ENCODE measurements at regions not wholly inside any gene's neighbourhood (a gene's known extent, or its start where the extent isn't known, plus 50 kb on each side); places are given as distances from the start of the nearest gene placed in this dataset.
"Not testable (repeated sequence)": the region's sequence is repeated elsewhere in the genome, so short reads cannot be mapped to it uniquely, and the experiment has no call there.

GRCh38 chr1:146777826-146778602, 160.1 kb upstream of the NBPF12 start:
- H2AFZ ChIP-seq; H3K79me2 ChIP-seq (replicated peaks; ENCODE audit: insufficient read depth); H3K4me3 Mint-ChIP-seq; H3F3A ChIP-seq (replicated peaks; ENCODE audit: low read depth); H3K4me1 Mint-ChIP-seq; H3K9me3 Mint-ChIP-seq; H3K27ac ChIP-seq (ENCODE audit: low read depth); H3K9me2 ChIP-seq (ENCODE audit: insufficient read depth); H3K4me2 ChIP-seq; H3K36me3 ChIP-seq (ENCODE audit: insufficient read depth); H3K4me1 ChIP-seq (ENCODE audit: insufficient read depth); H4K20me1 ChIP-seq (replicated peaks; ENCODE audit: insufficient read depth); H3K27me3 ChIP-seq (ENCODE audit: insufficient read depth); H3K4me3 ChIP-seq; H3K27me3 Mint-ChIP-seq (ENCODE audit: insufficient read depth, low read depth, poor library complexity); ATAC-seq; DNase-seq (ENCODE audit: low spot score); H3K27ac Mint-ChIP-seq; H3K36me3 Mint-ChIP-seq (ENCODE audit: low read depth): not testable (repeated sequence)

DNA sequence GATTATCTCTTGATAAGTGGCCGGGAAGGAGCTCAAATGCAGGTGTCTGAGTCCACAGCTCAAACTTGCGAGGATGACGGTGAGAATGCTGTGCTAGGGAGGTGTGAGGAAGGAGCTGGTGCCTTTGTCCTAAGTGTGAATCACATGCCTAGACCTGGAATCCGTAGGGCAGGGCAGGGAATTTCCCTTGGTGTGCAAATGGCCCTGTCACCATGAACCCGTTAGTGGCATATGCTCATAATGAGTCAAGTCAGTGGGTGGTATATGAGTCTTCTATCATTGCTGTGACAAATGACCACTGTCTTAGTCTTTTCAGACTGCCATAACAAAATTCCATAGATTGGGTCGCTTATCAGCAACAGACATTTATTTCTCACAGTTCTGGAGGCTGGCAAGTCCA, 163.1 kb upstream of the NBPF12 start:
- not testable (repeated sequence) for H3F3A ChIP-seq (replicated peaks; ENCODE audit: low read depth); ATAC-seq; H3K4me2 ChIP-seq; H3K9me3 Mint-ChIP-seq; H3K27ac ChIP-seq (ENCODE audit: low read depth); H3K9me2 ChIP-seq (ENCODE audit: insufficient read depth); H3K27ac Mint-ChIP-seq; H3K36me3 Mint-ChIP-seq (ENCODE audit: low read depth); H3K79me2 ChIP-seq (replicated peaks; ENCODE audit: insufficient read depth); H4K20me1 ChIP-seq (replicated peaks; ENCODE audit: insufficient read depth); H2AFZ ChIP-seq; DNase-seq (ENCODE audit: low spot score); H3K27me3 Mint-ChIP-seq (ENCODE audit: insufficient read depth, low read depth, poor library complexity); H3K4me3 Mint-ChIP-seq; H3K4me3 ChIP-seq; H3K36me3 ChIP-seq (ENCODE audit: insufficient read depth); H3K4me1 ChIP-seq (ENCODE audit: insufficient read depth); H3K4me1 Mint-ChIP-seq; H3K27me3 ChIP-seq (ENCODE audit: insufficient read depth)

DNA sequence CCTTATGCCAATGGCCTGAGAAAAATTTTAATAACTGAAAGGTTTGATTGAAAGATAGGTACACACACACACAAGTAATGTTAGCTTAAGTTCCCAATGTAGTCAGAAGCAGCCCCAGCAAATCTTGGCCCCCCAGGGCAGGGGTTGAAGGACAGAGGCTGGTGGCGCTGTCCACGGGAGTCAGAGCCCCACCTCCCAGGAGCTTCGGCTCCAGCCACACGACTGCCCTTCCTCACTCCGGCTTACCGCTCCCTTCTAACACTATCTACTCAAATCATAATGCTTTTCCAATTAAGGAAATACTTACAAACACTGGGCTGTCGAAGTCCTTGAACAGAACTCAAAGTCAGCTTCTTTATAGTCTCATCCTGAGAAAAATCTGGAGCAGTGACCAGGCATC, 163.9 kb upstream of the NBPF12 start:
- H3K27ac Mint-ChIP-seq; DNase-seq (ENCODE audit: low spot score); ATAC-seq; H3K9me3 Mint-ChIP-seq; H3K36me3 ChIP-seq (ENCODE audit: insufficient read depth); H3K4me3 Mint-ChIP-seq; H3K36me3 Mint-ChIP-seq (ENCODE audit: low read depth); H3K4me1 ChIP-seq (ENCODE audit: insufficient read depth); H3K4me3 ChIP-seq; H3K27me3 ChIP-seq (ENCODE audit: insufficient read depth); H3K27ac ChIP-seq (ENCODE audit: low read depth); H3K4me2 ChIP-seq; H3K79me2 ChIP-seq (replicated peaks; ENCODE audit: insufficient read depth); H3F3A ChIP-seq (replicated peaks; ENCODE audit: low read depth); H2AFZ ChIP-seq; H4K20me1 ChIP-seq (replicated peaks; ENCODE audit: insufficient read depth); H3K27me3 Mint-ChIP-seq (ENCODE audit: insufficient read depth, low read depth, poor library complexity); H3K9me2 ChIP-seq (ENCODE audit: insufficient read depth); H3K4me1 Mint-ChIP-seq: not testable (repeated sequence)

DNA sequence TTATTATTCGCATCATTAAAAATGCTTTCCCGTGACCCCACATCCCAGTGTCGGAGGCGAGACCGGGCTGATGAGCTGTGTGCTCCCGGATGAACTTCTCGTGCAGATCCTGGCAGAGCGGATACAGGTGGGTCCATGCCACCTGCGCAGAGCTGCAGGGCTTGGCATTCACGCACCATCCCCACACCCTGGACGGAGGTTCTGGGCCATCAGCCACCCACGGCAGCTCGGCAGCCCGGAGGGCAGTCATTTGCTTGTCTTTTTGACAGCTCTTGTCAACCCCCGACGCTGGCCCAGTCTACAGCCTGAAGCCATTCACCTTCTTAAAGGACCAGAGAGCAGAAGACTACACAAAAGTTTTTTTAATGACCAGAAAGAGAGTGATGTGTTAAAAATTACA, 166.7 kb upstream of the NBPF12 start:
- not testable (repeated sequence) for H3K36me3 ChIP-seq (ENCODE audit: insufficient read depth); H3K9me2 ChIP-seq (ENCODE audit: insufficient read depth); H3K36me3 Mint-ChIP-seq (ENCODE audit: low read depth); H3K27ac ChIP-seq (ENCODE audit: low read depth); H3F3A ChIP-seq (replicated peaks; ENCODE audit: low read depth); H3K27me3 Mint-ChIP-seq (ENCODE audit: insufficient read depth, low read depth, poor library complexity); H3K27me3 ChIP-seq (ENCODE audit: insufficient read depth); H3K4me1 Mint-ChIP-seq; H2AFZ ChIP-seq; H3K4me1 ChIP-seq (ENCODE audit: insufficient read depth); H3K79me2 ChIP-seq (replicated peaks; ENCODE audit: insufficient read depth); DNase-seq (ENCODE audit: low spot score); ATAC-seq; H3K4me2 ChIP-seq; H3K27ac Mint-ChIP-seq; H4K20me1 ChIP-seq (replicated peaks; ENCODE audit: insufficient read depth); H3K4me3 Mint-ChIP-seq; H3K9me3 Mint-ChIP-seq; H3K4me3 ChIP-seq

DNA sequence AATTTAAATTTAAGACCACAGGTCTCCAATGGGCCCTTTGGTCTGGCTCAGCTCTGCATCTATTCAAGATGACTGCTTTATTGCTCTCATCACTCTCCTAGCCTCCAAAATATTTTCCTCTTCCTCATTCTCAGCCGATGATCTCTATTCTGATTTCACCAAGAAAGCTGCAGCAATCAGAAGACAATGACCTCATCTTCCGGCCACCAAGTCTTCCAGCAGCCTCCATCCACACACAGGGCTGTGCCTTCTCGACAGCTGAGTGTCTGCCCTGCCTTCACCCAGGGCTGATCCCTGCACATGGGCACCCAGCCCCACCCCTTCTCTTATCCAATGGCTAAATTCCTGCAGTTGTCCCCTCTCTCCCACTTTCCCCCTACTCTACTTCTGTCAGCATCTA, 167.1 kb upstream of the NBPF12 start:
- H3K4me3 Mint-ChIP-seq; H3K27ac ChIP-seq (ENCODE audit: low read depth); H2AFZ ChIP-seq; ATAC-seq; H3K36me3 ChIP-seq (ENCODE audit: insufficient read depth); H3K4me3 ChIP-seq; H3K27me3 ChIP-seq (ENCODE audit: insufficient read depth); H3K4me1 Mint-ChIP-seq; H4K20me1 ChIP-seq (replicated peaks; ENCODE audit: insufficient read depth); DNase-seq (ENCODE audit: low spot score); H3K27ac Mint-ChIP-seq; H3K4me1 ChIP-seq (ENCODE audit: insufficient read depth); H3K9me3 Mint-ChIP-seq; H3K79me2 ChIP-seq (replicated peaks; ENCODE audit: insufficient read depth); H3K36me3 Mint-ChIP-seq (ENCODE audit: low read depth); H3K9me2 ChIP-seq (ENCODE audit: insufficient read depth); H3K4me2 ChIP-seq; H3K27me3 Mint-ChIP-seq (ENCODE audit: insufficient read depth, low read depth, poor library complexity); H3F3A ChIP-seq (replicated peaks; ENCODE audit: low read depth): not testable (repeated sequence)

DNA sequence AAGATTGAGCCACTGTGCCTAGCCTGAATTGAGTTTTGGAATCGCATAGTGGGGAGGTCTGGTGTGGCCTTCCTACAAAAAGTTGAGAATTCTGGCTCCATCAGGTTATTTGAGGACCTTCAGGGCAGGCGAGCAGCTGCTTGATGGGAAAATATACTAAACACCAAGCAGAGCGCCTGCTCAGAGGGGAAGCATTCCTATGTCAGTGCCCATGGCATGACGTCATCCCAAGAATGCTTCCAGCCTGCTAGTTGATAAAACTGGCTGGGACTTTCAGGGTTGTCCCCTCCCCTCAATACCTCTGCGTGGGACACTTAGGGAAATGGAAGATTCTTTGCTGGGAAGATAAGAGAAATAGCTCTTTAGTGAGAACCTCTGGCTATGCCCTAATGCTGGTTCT, 174.9 kb upstream of the NBPF12 start:
- DNase-seq (ENCODE audit: low spot score); H4K20me1 ChIP-seq (replicated peaks; ENCODE audit: insufficient read depth); H3K4me2 ChIP-seq; H3K36me3 ChIP-seq (ENCODE audit: insufficient read depth); ATAC-seq; H3K27ac Mint-ChIP-seq; H3K9me3 Mint-ChIP-seq; H3K4me3 Mint-ChIP-seq; H3F3A ChIP-seq (replicated peaks; ENCODE audit: low read depth); H3K27me3 Mint-ChIP-seq (ENCODE audit: insufficient read depth, low read depth, poor library complexity); H3K79me2 ChIP-seq (replicated peaks; ENCODE audit: insufficient read depth); H2AFZ ChIP-seq; H3K4me3 ChIP-seq; H3K27me3 ChIP-seq (ENCODE audit: insufficient read depth); H3K36me3 Mint-ChIP-seq (ENCODE audit: low read depth); H3K9me2 ChIP-seq (ENCODE audit: insufficient read depth); H3K4me1 ChIP-seq (ENCODE audit: insufficient read depth); H3K4me1 Mint-ChIP-seq; H3K27ac ChIP-seq (ENCODE audit: low read depth): not testable (repeated sequence)

DNA sequence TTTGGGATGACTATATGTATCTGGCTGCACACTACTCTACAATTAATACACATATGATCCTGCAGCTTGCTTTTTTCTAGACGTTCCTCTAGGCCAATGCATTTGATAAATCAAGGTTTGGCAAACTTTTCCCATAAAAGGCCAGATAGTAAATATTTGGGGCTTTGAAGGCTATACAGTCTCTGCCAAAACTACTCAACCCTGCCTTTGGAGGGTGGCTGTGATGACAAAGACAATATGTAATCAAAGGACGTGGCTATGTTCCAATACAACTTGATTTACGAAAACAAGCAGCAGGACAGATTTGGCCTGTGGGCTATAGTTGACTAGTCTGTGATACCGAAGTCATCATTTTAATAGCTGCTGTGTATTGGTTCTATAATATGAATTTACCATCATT, 181.3 kb upstream of the NBPF12 start:
- H3K27me3 Mint-ChIP-seq (ENCODE audit: insufficient read depth, low read depth, poor library complexity); DNase-seq (ENCODE audit: low spot score); H3K4me2 ChIP-seq; ATAC-seq; H4K20me1 ChIP-seq (replicated peaks; ENCODE audit: insufficient read depth); H3K4me1 Mint-ChIP-seq; H3K9me2 ChIP-seq (ENCODE audit: insufficient read depth); H3K36me3 ChIP-seq (ENCODE audit: insufficient read depth); H3K4me1 ChIP-seq (ENCODE audit: insufficient read depth); H3F3A ChIP-seq (replicated peaks; ENCODE audit: low read depth); H3K9me3 Mint-ChIP-seq; H3K36me3 Mint-ChIP-seq (ENCODE audit: low read depth); H3K27me3 ChIP-seq (ENCODE audit: insufficient read depth); H3K4me3 ChIP-seq; H3K79me2 ChIP-seq (replicated peaks; ENCODE audit: insufficient read depth); H3K4me3 Mint-ChIP-seq; H3K27ac ChIP-seq (ENCODE audit: low read depth); H2AFZ ChIP-seq; H3K27ac Mint-ChIP-seq: not testable (repeated sequence)
